Aorta (tissue), 5 donors: ENCODE measurements at regions not wholly inside any gene's neighbourhood (a gene's known extent, or its start where the extent isn't known, plus 50 kb on each side); places are given as distances from the start of the nearest gene placed in this dataset.

ENCODE experiments used
- ATAC-seq: fragments of 200-7000 bp; cut with Tn5 transposase; one replicate; pipeline ENCODE4 v1.9.1; 2022; ENCODE audit warnings: moderate library complexity; ENCODE audit not compliant: low FRiP score
- DNase-seq, 2 donors: peaks; one replicate each; pipeline ENCODE4 v3.0.0-alpha.2; 2020
- H3K27ac ChIP-seq, 2 donors: one replicate each; pipeline ENCODE4 v1.5.1; 2013; ENCODE audit warnings: low read length in 2 of 2, mild to moderate bottlenecking in 2 of 2, moderate library complexity in 2 of 2, control low read depth in 1 of 2, inconsistent platforms in 1 of 2, low read depth in 1 of 2
- H3K27me3 ChIP-seq, 2 donors: one replicate each; pipeline ENCODE4 v1.6.1; 2013; ENCODE audit warnings: control low read depth in 1 of 2, low read length in 1 of 2, mild to moderate bottlenecking in 1 of 2, moderate library complexity in 1 of 2; ENCODE audit not compliant: insufficient read depth in 2 of 2, control insufficient read depth in 1 of 2
- H3K36me3 ChIP-seq, 2 donors: one replicate each; pipeline ENCODE4 v1.6.1; 2013; ENCODE audit warnings: control low read depth in 1 of 2, low read length in 1 of 2, mild to moderate bottlenecking in 1 of 2; ENCODE audit not compliant: insufficient read depth in 2 of 2, control insufficient read depth in 1 of 2
- H3K4me1 ChIP-seq, 2 donors: one replicate each; pipeline ENCODE4 v1.6.1; 2013; ENCODE audit warnings: low read length in 2 of 2, control low read depth in 1 of 2, mild to moderate bottlenecking in 1 of 2, moderate library complexity in 1 of 2; ENCODE audit not compliant: insufficient read depth in 2 of 2, control insufficient read depth in 1 of 2
- H3K4me3 ChIP-seq, 2 donors: one replicate each; pipeline ENCODE4 v1.5.1; 2013; ENCODE audit warnings: low read length in 2 of 2, control low read depth in 1 of 2, mild to moderate bottlenecking in 1 of 2
- H3K9me3 ChIP-seq: one replicate; pipeline ENCODE4 v1.6.1; 2013; ENCODE audit warnings: mild to moderate bottlenecking, low read length; ENCODE audit not compliant: control insufficient read depth
- WGBS, 2 donors: extraction: QIAGEN DNeasy Blood & Tissue Kit; methylation state at CpG; one replicate each; pipeline ENCODE4 v1.1.7; 2013; 5-methylcytosine and 5-hydroxymethylcytosine counted together
- intact Hi-C, 2 donors: fragments of 100-400 bp; cut with DNase I; formaldehyde crosslinking; loops; one replicate each; pipeline versions ENCODE4 v1.14.2 to v1.15.0; 2022
- donor health status: healthy with polysubstance abuse.
- donor health status: Bipolar disorder and iron deficiency.
- donor health status: DM: no; HTN: no; CAD: no.
- donor health status: DM: no; HTN: no; CAD: no.
- donor health status: DM: yes; HTN: yes; CAD: no.

GRCh38 chr5:53361708-53362107, 118.7 kb upstream of the FST start:
- no peak for DNase-seq
- peak overlapping the region in 1 of 2 donors; percentile 22 for H3K27ac ChIP-seq
- no peak overlapping the region for H3K4me3 ChIP-seq
- no peaks in the 10 kb centered on the region for H3K36me3 ChIP-seq
- WGBS, 2 donors, result 72 to 77% methylated on average over 4 of the region's 4 CpGs
- no peaks in the 10 kb centered on the region for H3K27me3 ChIP-seq
- ATAC-seq, result no peak
- intact Hi-C loops, result no loop called here
- H3K4me1 ChIP-seq, result peaks cover 2 to 9% of the 10 kb centered on the region in 2 donors
- H3K9me3 ChIP-seq, result no peaks in the 10 kb centered on the region

- ATAC-seq, result peak; percentile 65
- WGBS, 2 donors, result 5 to 7% methylated on average over 5 of the region's 5 CpGs
- H3K4me3 ChIP-seq, result no peak overlapping the region
- intact Hi-C loops, result no loop called here
- H3K9me3 ChIP-seq, result no peaks in the 10 kb centered on the region
- peak overlapping the region in 1 of 2 donors; percentile 16 for H3K27ac ChIP-seq
- peaks cover 2 to 5% of the 10 kb centered on the region in 2 donors for H3K4me1 ChIP-seq
- DNase-seq, result peak in 1 of 2 donors; percentile 62
- no peaks in the 10 kb centered on the region for H3K36me3 ChIP-seq
- H3K27me3 ChIP-seq, result no peaks in the 10 kb centered on the region
Observed at GRCh38 chr5:53362521-53362941, 117.9 kb upstream of the FST start.

- no peak for ATAC-seq
- no peaks in the 10 kb centered on the region for H3K27me3 ChIP-seq
- no peak for DNase-seq
- no peaks in the 10 kb centered on the region for H3K36me3 ChIP-seq
- 28 to 38% methylated on average over 3 of the region's 3 CpGs for WGBS, 2 donors
- H3K27ac ChIP-seq, result no peak overlapping the region
- no peak overlapping the region for H3K4me3 ChIP-seq
- H3K4me1 ChIP-seq, result peaks cover 2 to 5% of the 10 kb centered on the region in 2 donors
- intact Hi-C loops, result no loop called here
- H3K9me3 ChIP-seq, result no peaks in the 10 kb centered on the region
Observed at GRCh38 chr5:53364061-53364460, 116.4 kb upstream of the FST start.

- Histone ChIP-seq H3K27ac (no peak overlapping the region), H3K27me3 (no peaks in the 10 kb centered on the region), H3K36me3 (no peaks in the 10 kb centered on the region), H3K4me3 (no peak overlapping the region), H3K9me3 (no peaks in the 10 kb centered on the region), H3K4me1 (peaks cover 0 to 5% of the 10 kb centered on the region in 2 donors)
- DNase-seq, result no peak
- 94 to 97% methylated on average over 5 of the region's 5 CpGs for WGBS, 2 donors
- intact Hi-C loops, result loop anchor here in 1 of 2 donors (2.0 kb wide), 1 partner anchor 35 kb away; no protein-coding TSS in a partner anchor
- no peak for ATAC-seq
Observed at GRCh38 chr5:53366245-53366644, 114.2 kb upstream of the FST start.

- H3K4me1 ChIP-seq, result no peaks in the 10 kb centered on the region
- no peaks in the 10 kb centered on the region for H3K9me3 ChIP-seq
- H3K27me3 ChIP-seq, result no peaks in the 10 kb centered on the region
- intact Hi-C loops, result loop anchor here in 1 of 2 donors (2.0 kb wide), 1 partner anchor 37 kb away; no protein-coding TSS in a partner anchor
- 94 to 100% methylated on average over 1 of the region's 1 CpG for WGBS, 2 donors
- H3K4me3 ChIP-seq, result no peak overlapping the region
- no peak overlapping the region for H3K27ac ChIP-seq
- no peaks in the 10 kb centered on the region for H3K36me3 ChIP-seq
- DNase-seq, result no peak
- no peak for ATAC-seq
Observed at GRCh38 chr5:53367727-53368126, 112.7 kb upstream of the FST start.

- no peaks in the 10 kb centered on the region for H3K36me3 ChIP-seq
- intact Hi-C loops, result no loop called here
- DNase-seq, result no peak
- H3K9me3 ChIP-seq, result no peaks in the 10 kb centered on the region
- no peaks in the 10 kb centered on the region for H3K4me1 ChIP-seq
- H3K27ac ChIP-seq, result no peak overlapping the region
- no peaks in the 10 kb centered on the region for H3K27me3 ChIP-seq
- no peak overlapping the region for H3K4me3 ChIP-seq
- ATAC-seq, result no peak
- WGBS, 2 donors, result 34 to 39% methylated on average over 1 of the region's 1 CpG
Observed at GRCh38 chr5:53368516-53368915, 111.9 kb upstream of the FST start.

GRCh38 chr5:53368966-53369605, 111.3 kb upstream of the FST start:
- H3K4me1 ChIP-seq, result no peaks in the 10 kb centered on the region
- WGBS, 2 donors, result 90 to 93% methylated on average over 2 of the region's 2 CpGs
- intact Hi-C loops, result no loop called here

GRCh38 chr5:53369681-53370080, 110.7 kb upstream of the FST start:
- Histone ChIP-seq H3K36me3 (no peaks in the 10 kb centered on the region), H3K27ac (no peak overlapping the region), H3K4me1 (no peaks in the 10 kb centered on the region), H3K27me3 (no peaks in the 10 kb centered on the region), H3K9me3 (no peaks in the 10 kb centered on the region), H3K4me3 (no peak overlapping the region)
- DNase-seq, result no peak
- no peak for ATAC-seq
- WGBS, 2 donors, result 67 to 83% methylated on average over 3 of the region's 3 CpGs
- intact Hi-C loops, result no loop called here

More at GRCh38 chr5:53368966-53369605, 111.3 kb upstream of the FST start:
- Histone ChIP-seq H3K4me3 (no peak overlapping the region), H3K27me3 (no peaks in the 10 kb centered on the region), H3K36me3 (no peaks in the 10 kb centered on the region), H3K27ac (no peak overlapping the region), H3K9me3 (no peaks in the 10 kb centered on the region)
- DNase-seq, result no peak
- ATAC-seq, result no peak

- H3K9me3 ChIP-seq, result no peaks in the 10 kb centered on the region
- no peaks in the 10 kb centered on the region for H3K36me3 ChIP-seq
- H3K27ac ChIP-seq, result no peak overlapping the region
- intact Hi-C loops, result no loop called here
- H3K27me3 ChIP-seq, result no peaks in the 10 kb centered on the region
- DNase-seq (no peak), ATAC-seq (no peak)
- no peak overlapping the region for H3K4me3 ChIP-seq
- 86 to 88% methylated on average over 3 of the region's 3 CpGs for WGBS, 2 donors
- no peaks in the 10 kb centered on the region for H3K4me1 ChIP-seq
Observed at GRCh38 chr5:53373451-53374158, 106.8 kb upstream of the FST start.
